ENCODE measurements at regions not wholly inside any gene's neighbourhood (a gene's known extent, or its start where the extent isn't known, plus 50 kb on each side); places are given as distances from the start of the nearest gene placed in this dataset.

DNA sequence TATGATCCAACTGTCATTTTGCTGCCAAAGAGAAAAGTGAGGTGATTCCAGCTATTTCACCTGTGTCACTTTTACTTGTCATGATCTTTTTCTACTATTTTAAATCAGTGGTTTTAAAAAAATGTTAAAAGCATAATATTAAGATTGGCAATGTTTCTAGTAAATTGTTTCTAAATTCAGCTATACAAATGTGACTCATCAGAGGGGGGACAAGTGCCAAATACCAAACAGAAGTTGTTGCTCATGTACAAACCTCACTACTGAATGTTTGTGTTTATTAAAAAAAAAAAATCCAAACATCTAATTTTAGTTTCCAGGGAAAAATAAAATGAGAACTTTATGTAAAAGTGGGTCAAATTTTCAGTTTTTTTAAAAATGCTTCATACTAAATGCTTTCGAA lies 346.2 kb upstream of the SNX7 start:
- no peak for TF ChIP-seq EZH2 (IDR thresholded peaks at IDR 0.05; ENCODE audit: insufficient read depth, poor library complexity, severe bottlenecking)
- no peak for TF ChIP-seq EZH2phosphoT487 (IDR thresholded peaks at IDR 0.05; ENCODE audit: insufficient read depth, low read depth)
